ENCODE measurements at regions not wholly inside any gene's neighbourhood (a gene's known extent, or its start where the extent isn't known, plus 50 kb on each side); places are given as distances from the start of the nearest gene placed in this dataset.

DNA sequence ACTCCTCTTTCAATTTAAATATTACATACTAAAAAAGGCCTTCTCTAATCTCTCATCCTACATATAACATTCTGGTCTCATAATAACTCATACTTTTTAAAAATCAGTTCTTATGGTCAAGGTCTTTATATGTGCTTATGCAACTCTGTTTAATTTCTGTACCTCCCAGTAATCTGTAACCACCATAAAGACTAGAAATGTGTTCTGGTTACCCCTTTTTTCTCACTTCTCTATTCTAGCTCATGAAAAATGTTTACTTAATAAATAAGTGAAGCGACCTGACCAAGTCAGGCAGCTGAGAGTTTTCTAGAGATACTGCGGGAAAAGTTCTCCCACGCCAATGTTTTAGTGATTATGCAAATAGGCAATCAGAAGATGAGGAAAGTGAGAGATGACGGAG lies 548.8 kb upstream of the FAM241A start:
- no peak for TF ChIP-seq EZH2phosphoT487 (conservative IDR thresholded peaks at IDR 0.05; ENCODE audit: low read length)
- no peak for TF ChIP-seq CTCF (IDR thresholded peaks at IDR 0.05; ENCODE audit: insufficient read depth, low read length, poor library complexity, severe bottlenecking)
